HepG2 (cell line): ENCODE measurements at regions not wholly inside any gene's neighbourhood (a gene's known extent, or its start where the extent isn't known, plus 50 kb on each side); places are given as distances from the start of the nearest gene placed in this dataset.

Source experiments
- ATAC-seq: fragments of 200-7000 bp; cut with Tn5 transposase; 3 replicates; pipeline ENCODE4 v1.9.1; 2020; ENCODE audit warnings: mild to moderate bottlenecking, moderate library complexity
- BruUV-seq: library from RNA; stranded (reverse); fragments of 400-500 nt; replicated peaks from 2 replicates; lab custom pipeline; 2021; lab: Mats Ljungman, UMichigan
- CTCF ChIA-PET: fragments of 300-600 bp; formaldehyde crosslinking; extraction: SDS; loops from one replicate; lab custom pipeline; 2021; ENCODE audit warnings: low total read pairs, inconsistent platforms, low intra/inter-chr PET ratio; lab: Yijun Ruan, JAX
- POLR2A ChIA-PET: fragments of 350-600 bp; sonication (Branson Sonifier 250); formaldehyde crosslinking; loops from one replicate; lab custom pipeline; 2020; ENCODE audit warnings: antibody characterized with exemption, inconsistent platforms; lab: Yijun Ruan, JAX
- DNase-seq: peaks from one replicate; pipeline ENCODE4 v3.0.0-alpha.2; 2015; ENCODE audit warnings: low spot score
- FAIRE-seq: peaks from 3 replicates; lab custom pipeline; 2011; peaks lifted over from hg19 to GRCh38; lab: Jason Lieb, UNC
- H2AFZ ChIP-seq: one replicate; pipeline ENCODE4 v1.6.1; 2011; ENCODE audit warnings: low read length, inconsistent platforms
- H3K27ac ChIP-seq: fragments of 300-600 bp; 3 replicates; pipeline ENCODE4 v1.8.0; 2011; ENCODE audit warnings: mixed run types, mild to moderate bottlenecking, mixed read lengths, low read length, inconsistent platforms; ENCODE audit not compliant: insufficient read depth; ENCODE audit errors: extremely low read length
- H3K27me3 ChIP-seq, 2 experiments: fragments of 200-600 bp in 1 of 2; 2 replicates in 1 of 2; 3 replicates in 1 of 2; pipeline versions ENCODE4 v1.6.0 to v1.8.0; 2011; ENCODE audit warnings: low read length in 2 of 2, mild to moderate bottlenecking in 2 of 2, moderate library complexity in 2 of 2, inconsistent platforms in 1 of 2; ENCODE audit not compliant: insufficient read depth in 2 of 2, control insufficient read depth in 1 of 2
- H3K36me3 ChIP-seq, 2 experiments: fragments of 200-600 bp in 1 of 2; replicated peaks in 1 of 2; 2 replicates in 1 of 2; 3 replicates in 1 of 2; pipeline versions ENCODE4 v1.5.1 to v1.8.0; 2011; ENCODE audit warnings: low read length in 2 of 2, inconsistent platforms in 1 of 2; ENCODE audit not compliant: insufficient read depth in 2 of 2, control insufficient read depth in 1 of 2
- H3K4me1 ChIP-seq: 2 replicates; pipeline ENCODE4 v1.5.1; 2012; ENCODE audit warnings: low read length, inconsistent platforms; ENCODE audit not compliant: insufficient read depth
- H3K4me2 ChIP-seq: 2 replicates; pipeline ENCODE4 v1.6.0; 2011; ENCODE audit warnings: low read depth, low read length, inconsistent platforms
- H3K4me3 ChIP-seq, 3 experiments: fragments of 200-600 bp in 1 of 3; sonication (generic), shearing (Covaris generic) in 1 of 3; replicated peaks in 1 of 3; 2 replicates each; pipeline ENCODE4 v1.5.1; 2011 to 2016; ENCODE audit warnings: low read length in 3 of 3, inconsistent platforms in 2 of 3, low read depth in 2 of 3, mild to moderate bottlenecking in 2 of 3, control low read depth in 1 of 3, mixed read lengths in 1 of 3; ENCODE audit not compliant: insufficient read depth in 1 of 3
- H3K79me2 ChIP-seq: one replicate; pipeline ENCODE4 v1.6.1; 2011; ENCODE audit warnings: low read length, inconsistent platforms; ENCODE audit not compliant: insufficient read depth
- H3K9ac ChIP-seq: 2 replicates; pipeline ENCODE4 v1.6.0; 2011; ENCODE audit warnings: mild to moderate bottlenecking, low read depth, low read length, inconsistent platforms; ENCODE audit not compliant: insufficient read depth
- H3K9me3 ChIP-seq: 2 replicates; pipeline ENCODE4 v1.5.1; 2012; ENCODE audit warnings: mild to moderate bottlenecking, low read length
- H4K20me1 ChIP-seq: 2 replicates; pipeline ENCODE4 v1.6.0; 2011; ENCODE audit warnings: inconsistent platforms, mild to moderate bottlenecking, low read length, moderate library complexity; ENCODE audit not compliant: insufficient read depth
- ARID5B ChIP-seq: IDR thresholded peaks from 2 replicates; pipeline ENCODE4 v1.4.0; 2020; ENCODE audit warnings: mild to moderate bottlenecking, missing genetic modification reagents
- E2F5 ChIP-seq: sonication (generic); formaldehyde crosslinking; conservative IDR thresholded peaks from 2 replicates; pipeline ENCODE4 v1.4.0; 2020; ENCODE audit warnings: missing genetic modification reagents
- ELK4 ChIP-seq: sonication (generic); formaldehyde crosslinking; IDR thresholded peaks from 2 replicates; pipeline ENCODE4 v1.9.0; 2021; ENCODE audit warnings: missing genetic modification reagents, borderline replicate concordance
- GABPA ChIP-seq, 2 experiments: IDR thresholded peaks; 2 replicates each; pipeline ENCODE4 v1.6.1; 2011 to 2016; ENCODE audit warnings: low read depth in 2 of 2, low read length in 1 of 2, missing biosample characterization in 1 of 2, missing genetic modification characterization in 1 of 2
- RFX5 ChIP-seq: IDR thresholded peaks from 2 replicates; pipeline ENCODE4 v1.6.1; 2011; ENCODE audit warnings: low read depth, low read length, improper control_type of control experiment
- ZBTB1 ChIP-seq: sonication (generic); formaldehyde crosslinking; IDR thresholded peaks from 2 replicates; pipeline ENCODE4 v1.4.0; 2020; ENCODE audit warnings: missing genetic modification reagents, borderline replicate concordance
- ZNF121 ChIP-seq: sonication (generic); formaldehyde crosslinking; IDR thresholded peaks from 2 replicates; pipeline ENCODE4 v1.5.0; 2020; ENCODE audit warnings: mild to moderate bottlenecking, missing genetic modification reagents
- ZNF350 ChIP-seq: sonication (generic); formaldehyde crosslinking; IDR thresholded peaks from 2 replicates; pipeline ENCODE4 v1.4.0; 2020; ENCODE audit warnings: mild to moderate bottlenecking, low read depth, missing genetic modification reagents, borderline replicate concordance
- ZNF513 ChIP-seq: sonication (generic); formaldehyde crosslinking; conservative IDR thresholded peaks from 2 replicates; pipeline ENCODE4 v1.5.0; 2020; ENCODE audit warnings: missing genetic modification reagents
- ZNF646 ChIP-seq: sonication (generic); formaldehyde crosslinking; IDR thresholded peaks from 2 replicates; pipeline ENCODE4 v1.9.0; 2021; ENCODE audit warnings: mild to moderate bottlenecking, missing genetic modification reagents
- WGBS: methylation state at CpG from one replicate; pipeline ENCODE4 v1.1.6; 2017; ENCODE audit warnings: low lambda C conversion rate; 5-methylcytosine and 5-hydroxymethylcytosine counted together
- in situ Hi-C: cut with HindIII; loops from 2 replicates; pipeline ENCODE4 v1.10.0; 2017; ENCODE audit warnings: low pct_unique_long_range_greater_than_20kb; ENCODE audit not compliant: extremely low pct_ligation_motif_present
- intact Hi-C: fragments of 100-400 bp; cut with micrococcal nuclease; formaldehyde crosslinking; loops from one replicate; pipeline ENCODE4 v1.10.0; 2022; ENCODE audit not compliant: unreplicated experiment

GRCh38 chr2:58918141-58918540, 677.0 kb upstream of the FANCL start:
- H3K4me2 ChIP-seq, result no peak overlapping the region
- no peak overlapping the region for H3K27ac ChIP-seq
- intact Hi-C loops, result no loop called here
- ChIA-PET POLR2A (no interaction called here), CTCF (no interaction called here)
- ATAC-seq, result no peak
- H3K4me3 ChIP-seq, result no peak overlapping the region
- H2AFZ ChIP-seq, result no peak overlapping the region
- H3K9me3 ChIP-seq, result no peaks in the 10 kb centered on the region
- in situ Hi-C loops, result no loop called here
- no peaks in the 10 kb centered on the region for H3K79me2 ChIP-seq
- no peak for FAIRE-seq
- H3K4me1 ChIP-seq, result no peaks in the 10 kb centered on the region
- no TSS peak for BruUV-seq
- H3K9ac ChIP-seq, result no peak overlapping the region
- H3K27me3 ChIP-seq, result no peaks in the 10 kb centered on the region; a peak in 1 of 5 replicates
- 4% methylated on average over 2 of the region's 2 CpGs for WGBS
- no peaks in the 10 kb centered on the region for H3K36me3 ChIP-seq
- DNase-seq, result no peak
- H4K20me1 ChIP-seq, result no peaks in the 10 kb centered on the region
- TF ChIP-seq ZNF646 (CRISPR knock-in tag), result no peak
- no peak for TF ChIP-seq ZNF121 (CRISPR knock-in tag)
- TF ChIP-seq RFX5, result no peak
- no peak for TF ChIP-seq ELK4
- TF ChIP-seq ZNF513 (CRISPR knock-in tag), result no peak
- no peak for TF ChIP-seq ZNF350 (CRISPR knock-in tag)
- no peak for TF ChIP-seq ZBTB1
- no peak for TF ChIP-seq GABPA (IDR thresholded peaks at IDR 0.05; ENCODE audit: low read depth, low read length)
- no peak for TF ChIP-seq GABPA (CRISPR knock-in tag; IDR thresholded peaks at IDR 0.05; ENCODE audit: low read depth)
- TF ChIP-seq E2F5 (CRISPR knock-in tag), result no peak
- TF ChIP-seq ARID5B (CRISPR knock-in tag), result no peak
